H1 (cell line): ENCODE measurements at regions not wholly inside any gene's neighbourhood (a gene's known extent, or its start where the extent isn't known, plus 50 kb on each side); places are given as distances from the start of the nearest gene placed in this dataset.

Experiments
- ASH2L ChIP-seq: fragments of 200-600, 300-600 bp; sonication (generic); IDR thresholded peaks from one replicate; pipeline ENCODE4 v1.7.1; 2017; ENCODE audit warnings: low read length
- CHD7 ChIP-seq: fragments of 300-600 bp; sonication (generic); IDR thresholded peaks from 2 replicates; pipeline ENCODE4 v1.7.1; 2012; ENCODE audit warnings: low read length, moderate library complexity, mild to moderate bottlenecking, inconsistent platforms; ENCODE audit not compliant: insufficient replicate concordance
- CTCF ChIP-seq, 3 experiments: IDR thresholded peaks; 1 replicate in 2 of 3; 2 replicates in 1 of 3; pipeline versions ENCODE4 v1.5.1 to v1.6.1; 2011; ENCODE audit warnings: low read length in 3 of 3, mild to moderate bottlenecking in 3 of 3, inconsistent platforms in 2 of 3, low read depth in 1 of 3, moderate library complexity in 1 of 3; ENCODE audit not compliant: insufficient read depth in 1 of 3; ENCODE audit errors: control extremely low read depth in 1 of 3
- E2F6 ChIP-seq: IDR thresholded peaks from 2 replicates; pipeline ENCODE4 v1.6.1; 2012; ENCODE audit warnings: inconsistent platforms
- EZH2 ChIP-seq: fragments of 200-600 bp; sonication (generic); IDR thresholded peaks from 2 replicates; pipeline ENCODE4 v1.7.1; 2012; ENCODE audit warnings: low read depth, mild to moderate bottlenecking, moderate library complexity, low read length, inconsistent platforms; ENCODE audit not compliant: severe bottlenecking
- JUND ChIP-seq: IDR thresholded peaks from 2 replicates; pipeline ENCODE4 v1.6.1; 2011; ENCODE audit warnings: mild to moderate bottlenecking, improper control_type of control experiment, low read length
- MAX ChIP-seq: IDR thresholded peaks from 2 replicates; pipeline ENCODE4 v1.6.1; 2012; ENCODE audit warnings: inconsistent platforms
- POU5F1 ChIP-seq: IDR thresholded peaks from 2 replicates; pipeline ENCODE4 v1.6.1; 2011; ENCODE audit warnings: low read depth, mild to moderate bottlenecking, low read length, moderate library complexity

GRCh38 chr6:61200444-61200843, 1085.6 kb downstream of the KHDRBS2 start (continued):
- no peak for TF ChIP-seq CHD7
- TF ChIP-seq EZH2, result no peak
- TF ChIP-seq ASH2L, result no peak
- TF ChIP-seq JUND, result no peak
- TF ChIP-seq E2F6, result no peak
- no peak for TF ChIP-seq POU5F1
- peak in 2 of 3 experiments; percentile 6 to 16; a peak in 3 of 4 replicates for TF ChIP-seq CTCF (IDR thresholded peaks at IDR 0.05; ENCODE audit: control extremely low read depth in 1 of 3, insufficient read depth in 1 of 3, low read depth in 1 of 3, low read length in 3 of 3)
- TF ChIP-seq MAX, result no peak
